ENCODE measurements at regions not wholly inside any gene's neighbourhood (a gene's known extent, or its start where the extent isn't known, plus 50 kb on each side); places are given as distances from the start of the nearest gene placed in this dataset.

DNA sequence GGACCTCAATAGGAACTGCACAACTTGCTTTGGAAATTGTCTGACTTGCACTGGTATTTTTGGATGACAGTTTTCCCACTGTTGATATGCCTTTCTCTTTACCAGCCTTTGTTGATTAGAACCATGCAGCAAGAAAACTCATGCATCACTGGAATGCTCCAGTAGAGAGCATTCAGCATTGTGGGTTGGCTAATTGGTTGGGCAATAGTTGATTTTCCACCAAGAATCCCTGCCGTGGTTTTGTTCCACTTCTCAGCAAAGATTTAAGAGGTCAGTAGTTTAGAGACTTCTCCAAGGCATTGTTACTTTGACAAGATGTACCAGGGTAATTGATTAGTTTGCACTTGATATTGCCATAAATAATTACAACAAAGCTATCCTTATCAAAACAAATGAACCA, 260.0 kb downstream of the DHX35 start:
- no peak for DNase-seq (ENCODE audit: low spot score)

DNA sequence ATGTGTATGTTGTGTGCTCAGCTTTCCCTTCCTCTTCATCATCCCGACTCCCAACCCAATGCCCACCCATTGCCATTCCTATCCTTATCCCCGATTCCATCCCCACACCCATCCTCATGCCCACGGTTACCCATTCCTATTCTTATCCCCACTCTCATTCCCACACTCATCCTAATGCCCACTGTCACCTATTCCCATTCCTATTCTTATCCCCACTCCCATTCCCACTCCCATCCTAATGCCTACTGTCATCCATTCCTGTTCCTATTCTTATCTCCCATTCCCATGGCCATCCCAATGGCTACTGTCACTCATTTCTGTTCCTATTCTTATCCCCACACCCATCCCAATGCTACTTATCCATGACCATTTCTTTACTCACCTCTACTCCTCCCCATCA, 254.1 kb downstream of the DHX35 start:
- DNase-seq (ENCODE audit: low spot score): no peak

DNA sequence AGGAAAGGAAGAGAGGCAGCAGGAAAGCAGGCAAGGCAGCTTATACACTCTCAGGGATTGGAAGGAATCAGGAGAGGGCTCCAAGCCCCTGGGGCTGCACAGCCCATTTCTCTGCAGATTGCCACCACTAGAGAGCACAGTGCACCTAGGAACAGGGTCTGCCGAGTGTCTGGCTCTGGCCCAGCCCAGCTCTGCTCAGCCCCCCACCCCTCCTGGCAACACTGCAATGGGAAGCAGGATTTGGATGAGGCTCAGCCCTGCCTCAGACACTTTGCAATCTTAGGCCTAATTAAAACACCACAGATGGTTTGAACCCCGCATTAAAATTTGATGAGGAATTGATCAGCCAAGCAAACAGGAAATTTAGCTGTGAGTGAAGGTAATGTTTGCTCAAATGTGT, 252.7 kb downstream of the DHX35 start:
- no peak for DNase-seq (ENCODE audit: low spot score)

DNA sequence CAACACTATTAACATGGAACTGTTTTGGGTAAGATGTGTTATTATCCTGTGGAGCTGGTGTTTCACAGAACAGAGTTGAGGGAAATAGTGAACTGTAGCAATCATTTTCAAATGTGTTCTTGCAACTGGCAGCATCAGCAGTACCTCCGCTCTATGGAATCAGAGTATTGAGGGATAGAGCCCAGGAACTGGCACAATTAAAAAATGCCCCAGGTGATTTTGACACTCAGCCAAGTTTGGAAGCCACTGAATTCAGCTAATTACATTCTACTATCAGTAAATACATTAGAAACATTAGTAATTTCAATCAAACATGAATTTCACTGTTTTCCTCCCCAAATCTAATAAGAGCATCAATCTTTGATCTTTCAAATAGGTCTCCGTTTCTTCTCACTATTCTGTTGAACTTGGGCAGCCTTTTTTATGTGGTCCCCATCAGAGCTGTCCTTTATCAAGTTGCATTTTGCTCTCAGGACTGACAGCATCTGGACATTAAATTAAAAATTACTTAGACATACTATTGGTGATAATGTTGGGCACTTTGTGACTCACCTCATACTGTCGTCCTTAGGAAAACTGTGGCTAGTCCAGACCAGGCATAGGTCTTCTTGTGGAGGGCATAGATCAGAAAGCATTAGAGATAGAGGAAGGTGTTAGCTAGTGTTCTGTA, 251.5 kb downstream of the DHX35 start:
- no peak for DNase-seq (ENCODE audit: low spot score)

DNA sequence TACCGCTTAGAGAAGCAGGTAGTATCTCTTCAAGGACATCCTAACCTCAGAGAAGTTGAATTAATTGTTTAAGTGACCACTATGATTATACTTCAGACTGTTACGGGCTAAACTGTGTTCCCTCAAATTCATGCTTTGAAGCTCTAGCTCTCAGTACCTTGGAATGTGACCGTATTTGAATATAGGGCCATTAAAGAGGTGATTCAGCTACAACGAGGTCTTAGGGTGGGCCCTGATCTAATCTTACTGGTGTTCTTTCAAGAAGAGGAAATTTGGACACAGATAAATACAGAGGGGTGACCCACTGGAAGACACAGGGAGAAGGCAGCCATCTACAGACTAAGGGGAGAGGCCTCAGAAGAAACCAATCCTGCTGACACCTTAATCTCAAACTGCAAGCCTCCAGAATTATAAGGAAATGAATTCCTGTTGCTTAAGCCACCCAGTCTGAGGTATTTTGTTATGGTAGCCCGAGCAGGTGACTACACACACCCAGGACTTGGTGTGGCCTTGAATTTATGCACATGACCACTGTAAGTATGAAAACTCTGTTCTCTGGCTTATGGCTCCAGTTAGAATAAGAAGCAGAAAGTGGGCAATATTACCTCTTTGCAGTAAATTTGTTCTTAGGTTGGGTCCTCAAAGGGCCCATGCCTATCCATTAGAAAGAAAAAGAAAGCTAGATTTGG, 249.1 kb downstream of the DHX35 start:
- DNase-seq (ENCODE audit: low spot score): no peak

DNA sequence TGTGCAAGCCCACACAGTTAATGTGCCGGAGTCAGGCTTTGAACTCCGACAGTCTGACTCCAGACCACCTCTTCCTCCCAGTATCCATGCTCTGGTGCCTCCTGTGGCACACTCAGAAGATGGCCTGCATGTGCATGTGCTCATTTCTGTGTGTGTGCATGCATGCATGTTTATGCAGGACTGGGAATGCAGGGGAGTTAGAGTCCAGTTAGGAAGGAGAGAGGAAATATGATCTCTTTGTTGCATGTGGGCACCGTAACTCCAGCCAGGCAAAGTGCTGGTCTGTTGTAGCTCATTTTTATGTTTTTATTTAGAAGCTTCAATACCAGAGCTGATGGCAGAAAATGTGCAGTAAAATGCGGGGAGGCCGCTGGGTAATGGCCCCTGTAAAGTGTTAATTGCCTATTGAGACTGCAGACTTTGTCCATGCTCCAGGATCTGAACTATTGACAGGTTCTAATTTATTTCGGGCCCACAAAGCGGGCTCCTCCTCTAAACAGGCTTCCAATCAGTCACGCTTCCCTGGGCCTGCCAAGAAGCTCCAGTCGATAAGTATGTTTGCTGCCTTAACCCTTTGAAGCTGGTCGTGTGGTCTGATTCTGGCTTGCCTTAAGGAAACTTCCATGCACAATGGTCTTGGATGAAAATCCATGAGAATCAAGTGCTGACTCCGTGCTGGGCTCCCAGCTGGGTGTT, 248.3 kb downstream of the DHX35 start:
- no peak for DNase-seq (ENCODE audit: low spot score)

DNA sequence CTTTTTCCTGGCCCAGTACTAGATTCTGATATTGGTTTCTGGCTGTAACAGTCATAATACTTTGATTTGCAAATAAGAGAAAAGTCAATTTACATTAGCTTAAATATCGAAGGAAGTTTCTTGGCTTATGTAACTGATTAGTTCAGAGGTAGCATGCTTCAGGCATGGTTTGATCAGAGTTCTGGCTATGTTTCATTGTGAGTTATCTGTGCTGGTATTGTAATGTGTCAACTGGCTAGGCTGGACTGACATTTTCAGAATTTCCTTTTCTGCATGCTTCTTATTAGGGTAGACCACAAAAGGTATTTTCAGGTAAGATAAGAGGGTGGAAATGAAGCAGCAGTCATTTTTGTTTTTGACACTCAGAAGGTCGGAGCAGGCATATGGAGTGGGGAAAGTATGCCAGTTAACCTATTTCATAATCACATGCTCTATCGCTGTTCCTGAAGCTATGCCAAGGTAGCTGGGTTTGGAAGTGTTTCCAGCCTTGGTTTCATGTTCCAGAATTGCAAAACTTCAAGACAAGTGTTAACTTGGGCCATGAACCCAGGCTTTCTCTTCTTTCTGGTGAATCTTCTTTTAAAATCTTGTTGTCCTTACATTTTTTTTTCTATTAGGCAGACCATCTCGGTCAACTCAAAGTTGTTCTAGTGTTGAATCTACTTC, 244.9 kb downstream of the DHX35 start:
- DNase-seq (ENCODE audit: low spot score): no peak

DNA sequence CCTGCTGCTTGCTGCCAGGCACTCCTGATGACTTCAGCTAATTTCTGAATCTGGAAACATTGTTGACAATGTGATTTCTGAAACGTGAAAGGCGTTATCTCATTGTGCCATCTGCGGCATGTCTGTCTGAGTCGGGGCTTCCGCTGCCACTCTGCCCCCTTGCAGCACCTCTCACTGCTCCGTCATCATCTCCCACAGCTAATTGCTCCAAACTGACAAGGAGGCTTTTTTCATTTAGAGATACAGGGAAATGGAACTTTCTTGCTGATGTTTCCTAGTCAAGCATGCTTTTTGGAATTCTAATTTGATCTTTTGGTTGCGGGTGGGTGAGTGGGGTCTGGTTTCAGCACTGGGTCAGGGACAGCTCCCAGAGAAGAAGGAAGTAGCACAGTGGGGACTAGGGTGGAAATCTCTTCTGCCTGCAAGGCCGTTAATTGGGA, 233.5 kb downstream of the DHX35 start:
- no peak for DNase-seq (ENCODE audit: low spot score)

DNA sequence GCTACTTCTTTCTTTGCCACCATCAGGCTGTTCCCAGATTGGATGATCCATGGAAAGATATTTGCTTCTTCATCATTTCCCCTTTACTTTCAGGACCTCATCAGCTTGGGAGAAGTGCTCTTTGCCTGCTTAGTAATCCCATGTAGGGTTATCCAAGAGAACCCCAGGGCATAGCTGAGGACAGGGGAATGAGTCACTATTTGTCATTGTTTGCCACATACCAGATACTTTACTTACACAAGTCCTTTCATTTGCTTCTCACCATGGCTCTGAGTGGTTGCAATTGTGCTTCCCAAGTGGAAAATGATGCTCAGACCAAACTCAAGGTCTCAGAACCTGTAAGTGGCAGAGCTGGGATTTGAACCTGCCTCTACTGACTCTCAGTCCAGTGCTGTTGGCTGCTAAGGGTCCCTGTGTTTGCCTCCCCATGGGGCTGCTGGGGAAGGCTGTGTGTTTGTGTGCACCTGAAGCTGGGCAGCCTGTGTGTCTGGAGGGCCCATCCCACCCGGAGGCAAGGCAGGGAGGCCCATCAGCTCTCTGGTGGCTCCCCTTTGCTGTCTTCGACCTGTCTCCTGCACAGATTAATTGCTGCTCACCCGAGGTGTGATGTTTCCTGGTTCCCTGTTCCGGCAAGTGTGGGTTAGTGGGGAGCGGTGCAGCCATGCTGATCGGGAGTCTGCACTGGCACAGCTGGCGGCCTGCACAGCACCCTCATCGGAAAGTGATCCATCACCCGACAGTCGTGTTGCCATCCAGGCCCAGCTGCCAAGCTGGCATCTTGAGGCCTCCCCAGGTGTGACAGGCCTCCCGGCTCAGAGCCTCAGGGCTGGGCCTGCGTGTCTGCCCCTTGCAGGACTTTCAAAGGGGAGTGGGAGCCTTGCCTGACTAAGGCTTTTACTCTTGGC, 228.8 kb downstream of the DHX35 start:
- no peak for DNase-seq (ENCODE audit: low spot score)

DNA sequence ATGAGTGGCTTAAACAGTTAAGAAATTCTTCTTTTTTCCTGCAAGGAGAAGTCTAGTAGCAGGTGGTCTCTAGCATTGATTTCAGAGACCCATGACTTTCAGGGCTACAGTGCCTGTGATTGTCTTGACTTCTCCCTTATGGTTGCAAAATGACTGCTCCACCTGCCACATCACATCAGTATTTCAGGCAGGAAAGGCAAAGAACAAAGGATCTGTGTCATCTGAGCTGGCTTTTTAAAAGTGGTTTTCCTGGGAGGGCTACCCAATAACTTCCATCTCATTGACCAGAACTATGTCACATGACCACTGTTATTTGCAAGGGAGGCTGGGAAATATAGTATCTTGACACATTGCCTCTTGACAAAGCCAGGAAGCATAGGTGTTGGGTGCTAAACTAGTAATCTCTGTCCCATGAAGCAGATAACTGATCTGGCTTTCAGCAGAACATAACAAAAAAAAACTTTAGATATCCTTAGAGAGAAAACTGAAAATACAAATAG, 226.2 kb downstream of the DHX35 start:
- no peak for DNase-seq (ENCODE audit: low spot score)

DNA sequence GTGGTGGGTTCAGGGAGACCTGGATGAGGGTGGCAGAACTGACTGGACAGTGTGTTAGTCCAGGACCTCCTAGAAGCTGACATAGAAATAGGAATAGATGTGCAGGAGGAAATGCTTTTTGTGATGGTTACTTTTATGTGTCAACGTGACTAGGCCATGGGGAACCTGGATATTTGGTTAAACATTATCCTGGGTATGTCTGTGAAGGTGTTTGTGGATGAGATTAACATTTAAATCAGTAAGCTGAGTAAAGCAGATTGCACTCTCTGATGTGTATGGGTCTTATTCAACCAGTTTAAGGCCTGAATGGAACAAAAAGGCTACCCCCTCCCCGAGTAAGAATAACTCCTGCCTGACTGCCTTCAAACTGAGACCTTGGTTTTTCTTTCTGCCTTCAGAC, 219.3 kb downstream of the DHX35 start:
- DNase-seq (ENCODE audit: low spot score): no peak

DNA sequence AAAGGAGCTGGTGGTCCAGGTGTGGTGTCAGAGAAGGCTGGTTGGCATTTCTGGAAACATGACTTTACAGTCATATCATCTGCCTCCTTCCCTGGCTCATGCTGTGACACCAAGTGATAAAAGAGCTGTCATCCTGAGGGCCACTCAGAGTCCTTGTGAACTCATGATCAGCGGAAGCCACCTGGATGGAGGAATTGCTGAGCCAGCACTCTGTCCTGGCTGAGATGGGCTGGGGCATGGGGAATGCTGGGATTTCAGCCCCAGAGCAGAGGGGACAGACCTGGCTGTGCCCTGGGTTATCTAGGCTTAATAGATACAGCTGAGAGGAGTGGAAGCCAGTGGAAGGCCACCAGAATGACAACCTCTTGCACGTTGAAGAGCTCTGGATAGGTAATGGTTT, 214.3 kb downstream of the DHX35 start:
- DNase-seq (ENCODE audit: low spot score): no peak

DNA sequence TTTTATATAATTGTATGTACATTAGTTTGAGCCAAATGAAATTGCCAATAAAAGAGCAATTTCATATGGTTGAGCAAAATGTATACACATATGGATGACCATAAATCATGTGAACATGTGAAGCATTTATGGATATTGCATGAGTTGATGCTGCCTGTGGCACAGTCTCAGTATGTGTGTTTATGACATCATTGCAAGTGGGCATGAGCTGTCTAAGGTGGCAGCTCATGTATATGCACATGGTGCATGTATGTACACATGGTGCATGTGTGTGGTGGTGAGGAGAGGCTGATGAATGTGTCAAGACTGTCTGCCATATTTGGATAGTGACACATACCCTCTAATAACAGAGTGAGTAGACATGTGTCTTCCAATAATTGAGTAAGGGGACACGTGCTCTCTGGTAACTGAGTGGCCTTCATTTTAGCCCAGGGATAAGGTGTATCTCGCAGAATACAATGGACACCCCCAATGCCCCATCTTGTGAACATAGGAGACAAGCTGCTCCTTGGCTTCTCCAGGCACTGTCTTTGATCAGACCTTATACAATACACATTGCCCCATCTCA, 208.8 kb downstream of the DHX35 start:
- no peak for DNase-seq (ENCODE audit: low spot score)

DNA sequence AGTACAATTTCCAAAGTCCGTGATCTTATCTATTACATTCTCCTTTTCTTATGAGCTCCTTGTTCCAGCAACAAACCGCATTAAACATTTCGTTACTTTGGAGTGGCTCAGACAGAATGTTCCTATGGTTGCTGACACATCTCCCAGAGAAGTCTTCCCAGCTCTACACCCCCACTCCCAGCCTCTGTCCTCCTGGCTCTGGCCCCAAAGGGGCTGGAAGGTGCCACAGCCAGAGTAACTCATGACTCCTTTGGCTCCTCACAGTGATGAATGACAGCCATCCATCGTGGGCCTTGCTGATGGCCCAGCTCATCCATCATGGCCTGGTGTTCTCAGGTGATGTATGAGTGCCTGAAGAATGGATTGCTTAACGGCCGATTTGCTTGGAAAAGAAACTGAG, 203.0 kb downstream of the DHX35 start:
- no peak for DNase-seq (ENCODE audit: low spot score)

DNA sequence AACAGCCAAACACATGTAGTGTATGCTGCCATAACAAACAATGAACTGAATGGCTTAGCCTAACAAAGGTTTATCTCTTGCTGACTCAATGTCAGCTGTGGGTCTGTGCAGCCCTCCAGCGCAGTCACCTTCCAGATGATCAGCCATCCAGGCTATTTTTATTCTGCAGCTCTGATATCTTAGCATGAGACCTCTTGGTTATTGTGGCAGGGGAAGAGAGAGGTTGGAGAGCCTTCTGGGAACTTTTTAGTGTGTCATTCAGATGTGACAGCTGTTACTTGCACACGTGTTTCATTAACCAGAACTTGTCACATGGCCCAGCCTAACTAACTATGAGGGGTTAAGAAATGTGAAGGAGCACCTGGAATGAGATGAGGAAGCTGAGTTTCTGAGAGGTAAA, 202.5 kb downstream of the DHX35 start:
- DNase-seq (ENCODE audit: low spot score): no peak

DNA sequence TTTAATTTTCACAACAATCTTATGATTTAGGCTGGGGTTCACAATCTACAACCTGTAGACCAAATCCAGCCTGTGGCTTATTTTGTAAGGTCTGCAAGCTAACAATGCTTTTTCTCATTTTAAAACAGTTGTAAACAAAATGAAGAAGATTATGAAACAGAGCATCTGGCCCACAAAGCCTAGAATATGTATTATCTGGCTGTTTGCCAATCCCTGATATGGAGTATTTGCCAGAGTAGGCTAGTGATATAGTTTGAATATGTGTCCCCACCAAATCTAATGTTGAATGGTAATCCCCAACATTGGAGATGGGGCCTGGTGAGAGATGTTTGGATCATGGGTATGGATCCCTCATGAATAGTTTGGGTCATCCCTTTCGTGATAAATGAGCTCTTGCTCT, 201.8 kb downstream of the DHX35 start:
- no peak for DNase-seq (ENCODE audit: low spot score)

DNA sequence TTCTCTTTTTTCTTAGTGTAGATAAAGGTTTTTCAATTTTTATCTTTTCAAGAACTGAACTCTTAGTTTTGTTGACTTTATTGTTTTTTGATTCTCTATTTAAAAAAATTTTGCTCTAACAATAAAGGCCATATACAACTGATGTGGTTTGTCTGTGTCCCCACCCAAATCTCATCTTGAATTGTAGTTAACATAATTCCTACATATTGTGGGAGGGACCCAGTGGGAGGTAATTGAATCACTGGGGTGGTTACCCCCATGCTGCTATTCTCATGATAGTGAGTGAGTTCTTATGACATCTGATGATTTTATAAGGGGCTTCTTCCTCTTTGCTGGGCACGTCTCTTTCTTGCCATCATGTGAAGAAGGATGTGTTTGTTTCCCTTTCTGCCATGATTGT, 199.8 kb downstream of the DHX35 start:
- no peak for DNase-seq (ENCODE audit: low spot score)

DNA sequence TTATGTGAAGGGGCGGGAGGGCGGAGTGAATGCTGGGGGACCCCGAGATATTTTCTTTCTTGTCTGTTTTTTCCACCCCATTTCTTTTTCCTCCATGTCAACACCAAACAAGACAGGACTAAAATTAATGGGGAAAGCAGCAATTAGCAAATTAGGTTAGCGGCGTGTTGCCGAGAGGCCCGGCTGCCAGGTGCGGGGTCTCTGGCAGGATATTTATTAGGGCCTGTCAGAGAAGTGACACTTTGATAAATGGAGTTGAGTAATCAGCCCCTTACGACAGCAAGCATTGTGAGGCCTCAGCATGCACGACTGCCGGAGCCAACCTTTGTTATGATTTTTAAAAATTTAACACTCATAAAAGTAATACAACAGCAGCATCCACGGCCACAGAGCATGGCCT, 193.8 kb downstream of the DHX35 start:
- no peak for DNase-seq (ENCODE audit: low spot score)

DNA sequence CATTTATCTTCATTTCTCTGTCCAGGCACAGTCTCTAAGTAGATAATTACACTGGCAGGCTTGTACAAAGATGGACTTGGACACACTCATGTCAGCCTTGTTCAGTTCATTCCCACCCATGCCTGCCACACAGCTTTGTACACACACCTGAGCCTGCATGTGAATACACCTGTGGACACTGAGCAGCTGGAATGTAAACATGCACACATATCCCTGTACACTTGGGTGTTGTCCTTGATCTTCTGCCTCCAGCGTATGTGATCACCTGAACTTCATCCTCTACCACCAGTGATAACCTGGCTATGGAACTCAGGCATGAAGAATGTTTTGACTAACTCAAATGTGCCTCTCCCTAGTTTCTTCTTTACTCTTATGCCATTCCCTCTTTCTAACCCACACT, 190.6 kb downstream of the DHX35 start:
- DNase-seq (ENCODE audit: low spot score): no peak

DNA sequence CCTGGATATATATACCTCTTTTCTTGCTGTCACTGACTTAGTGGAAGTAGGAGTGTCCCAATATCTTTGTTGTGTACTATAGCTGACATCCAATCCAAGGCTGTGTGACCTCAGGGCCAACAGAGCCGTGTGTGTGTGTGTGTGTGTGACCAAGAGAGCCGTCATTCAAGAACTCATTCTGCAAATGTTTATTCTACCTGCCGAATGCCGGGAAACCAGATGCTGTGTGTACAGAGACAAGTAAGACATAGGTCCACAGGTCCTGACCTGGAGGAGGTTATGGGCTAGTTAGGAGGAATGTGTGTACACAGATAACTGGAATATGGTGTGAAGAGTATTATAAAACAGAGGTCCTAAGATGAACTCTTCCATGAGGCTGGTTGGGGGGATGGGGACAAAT, 190.0 kb downstream of the DHX35 start:
- DNase-seq (ENCODE audit: low spot score): no peak

DNA sequence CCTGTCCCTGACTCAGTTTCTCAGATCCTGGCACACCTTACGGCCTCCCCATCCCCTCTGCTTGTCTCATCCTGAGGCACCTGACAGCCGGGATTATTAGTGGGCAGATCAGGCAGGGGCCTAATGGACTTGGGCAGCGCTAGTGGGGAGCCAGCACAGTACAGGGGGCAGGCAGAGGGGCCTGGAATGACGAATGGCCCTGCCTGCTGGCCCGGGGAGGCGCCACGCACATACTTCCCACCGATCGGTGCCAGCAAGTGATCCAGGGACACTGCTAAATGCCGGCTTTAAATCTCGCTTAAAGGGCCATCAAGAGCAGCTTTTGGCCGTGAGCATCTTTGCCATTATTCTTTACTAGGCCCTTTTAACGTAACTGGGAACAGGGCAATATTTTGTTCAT, 188.4 kb downstream of the DHX35 start:
- no peak for DNase-seq (ENCODE audit: low spot score)

Data from putamen (tissue), 1 donor.